IPS-11a (cell line): ENCODE measurements at regions not wholly inside any gene's neighbourhood (a gene's known extent, or its start where the extent isn't known, plus 50 kb on each side); places are given as distances from the start of the nearest gene placed in this dataset.

Experiments used
- H3K4me3 ChIP-seq: one replicate; pipeline ENCODE4 v1.5.1; 2013; ENCODE audit warnings: low read depth, low read length, control low read depth

- no peak overlapping the region for H3K4me3 ChIP-seq
Measured at GRCh38 chr15:31802761-31803160, 227.6 kb upstream of the CHRNA7 start.

DNA sequence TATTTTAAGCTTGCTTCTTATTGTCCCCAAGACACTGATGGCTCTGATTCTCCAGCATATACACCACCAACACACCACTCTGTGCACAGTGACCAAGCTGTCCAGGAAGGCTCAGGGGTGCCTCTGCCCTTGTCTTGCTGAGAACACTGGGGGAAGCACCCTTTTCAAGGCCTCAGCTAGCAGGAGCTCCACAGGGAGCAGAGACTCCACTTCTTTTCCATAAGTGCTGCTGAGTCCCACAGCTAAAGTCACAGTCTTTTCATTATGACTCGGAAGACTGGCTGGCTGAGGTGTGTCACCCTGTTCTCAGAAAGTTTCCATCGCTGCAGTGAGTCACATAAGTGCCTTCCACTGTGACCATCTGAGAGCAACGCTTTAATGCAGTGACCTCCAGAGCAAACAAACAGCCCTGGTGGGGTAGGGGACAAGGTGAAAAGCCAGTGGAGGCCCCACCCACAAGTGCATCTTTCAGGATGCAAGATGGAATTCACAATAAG is 226.9 kb upstream of the CHRNA7 start:
- no peak overlapping the region for H3K4me3 ChIP-seq

DNA sequence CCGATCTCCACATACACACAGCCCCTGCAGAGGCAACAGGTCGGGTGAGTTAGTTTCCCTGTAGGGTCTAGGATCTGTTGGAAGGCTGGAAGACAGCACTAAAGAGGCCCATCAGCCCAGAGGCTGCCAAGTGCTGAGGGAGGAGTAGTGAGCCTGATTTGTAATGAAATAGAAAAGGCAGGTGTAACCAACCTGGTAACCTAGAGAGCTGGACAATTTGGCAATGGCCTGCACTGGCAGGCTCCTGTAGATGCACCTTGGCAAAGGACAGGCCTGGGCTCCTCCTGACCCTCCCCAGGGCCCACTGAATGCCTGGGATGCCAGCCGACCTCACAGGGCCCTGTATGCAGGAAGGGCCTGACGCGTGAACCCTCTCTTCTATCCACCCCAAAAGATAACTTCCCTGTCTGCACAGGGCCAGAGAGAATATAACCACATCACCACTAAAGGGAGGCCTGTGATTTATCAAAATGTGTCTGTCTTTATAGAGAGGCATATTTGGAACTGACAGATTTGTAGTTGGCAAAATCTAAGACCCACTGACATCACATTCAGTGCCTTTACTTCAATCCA is 225.1 kb upstream of the CHRNA7 start:
- H3K4me3 ChIP-seq: no peak overlapping the region

GRCh38 chr15:31806106-31806505 is 224.2 kb upstream of the CHRNA7 start:
- H3K4me3 ChIP-seq: no peak overlapping the region

GRCh38 chr15:31811641-31812040 is 218.7 kb upstream of the CHRNA7 start:
- H3K4me3 ChIP-seq: no peak overlapping the region

- no peak overlapping the region for H3K4me3 ChIP-seq
Measured at GRCh38 chr15:31814082-31814481, 216.2 kb upstream of the CHRNA7 start.

GRCh38 chr15:31815411-31816155 is 214.7 kb upstream of the CHRNA7 start:
- no peak overlapping the region for H3K4me3 ChIP-seq

- no peak overlapping the region for H3K4me3 ChIP-seq
Measured at GRCh38 chr15:31822463-31822862, 207.9 kb upstream of the CHRNA7 start.

DNA sequence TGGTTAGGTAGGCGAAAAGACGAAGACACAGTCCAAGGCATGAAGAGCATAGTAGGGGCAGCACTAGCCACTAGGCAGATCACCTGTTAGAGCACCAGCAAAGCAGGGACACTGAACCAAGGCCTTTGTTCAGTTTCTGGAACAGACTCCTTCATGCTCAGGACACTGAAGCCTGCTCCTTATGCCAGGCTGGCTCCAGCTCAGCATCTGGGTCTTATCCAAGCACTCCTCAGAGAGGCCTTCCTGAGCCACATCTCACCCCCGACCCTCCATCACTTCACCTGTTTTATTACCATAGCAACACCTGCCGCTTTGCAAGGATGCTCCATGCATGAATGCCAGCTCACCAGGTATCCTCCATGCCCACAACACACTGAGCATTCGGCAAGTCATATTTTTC is 206.3 kb upstream of the CHRNA7 start:
- no peak overlapping the region for H3K4me3 ChIP-seq

- no peak overlapping the region for H3K4me3 ChIP-seq
Measured at GRCh38 chr15:31828594-31828993, 201.7 kb upstream of the CHRNA7 start.

GRCh38 chr15:31830591-31830990 is 199.7 kb upstream of the CHRNA7 start:
- no peak overlapping the region for H3K4me3 ChIP-seq

DNA sequence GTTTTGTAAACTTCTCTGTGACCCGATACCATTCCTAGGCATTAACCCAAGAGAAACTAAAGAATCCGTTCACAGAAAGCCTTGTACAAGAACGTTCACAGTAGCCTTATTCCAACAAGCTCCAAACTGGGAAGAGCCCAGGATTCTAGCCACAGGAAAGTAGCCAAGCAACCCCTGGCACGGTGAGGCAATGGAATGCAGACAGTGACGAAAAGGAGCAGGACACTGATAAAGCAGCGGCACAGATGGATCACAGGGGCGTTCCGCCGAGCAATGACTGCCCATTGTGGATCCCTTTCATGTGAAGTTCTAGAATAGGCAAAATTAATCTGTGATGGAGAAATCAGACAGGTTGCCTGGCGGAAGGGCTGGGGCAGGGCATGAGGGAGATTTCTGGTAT is 198.7 kb upstream of the CHRNA7 start:
- no peak overlapping the region for H3K4me3 ChIP-seq

DNA sequence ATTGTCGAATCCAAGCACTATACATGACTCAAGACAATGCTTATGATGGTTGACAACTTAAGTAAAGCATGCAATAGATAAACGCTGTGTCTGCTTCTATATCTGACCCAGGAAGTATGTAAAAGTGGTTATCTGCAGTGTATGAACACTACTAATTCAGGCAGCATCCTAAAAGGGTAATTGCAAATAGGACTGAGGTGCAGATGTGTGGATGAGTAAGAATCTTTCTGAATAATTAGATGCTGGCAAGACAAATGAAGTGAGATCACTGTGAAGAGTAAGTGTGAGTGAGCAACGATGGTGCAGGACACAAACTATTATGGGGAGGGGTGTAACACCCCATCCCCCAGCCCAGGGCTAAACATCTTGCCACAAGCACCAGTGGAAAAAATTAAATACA is 195.7 kb upstream of the CHRNA7 start:
- no peak overlapping the region for H3K4me3 ChIP-seq

- H3K4me3 ChIP-seq: no peak overlapping the region
Measured at GRCh38 chr15:31839388-31839787, 190.9 kb upstream of the CHRNA7 start.

DNA sequence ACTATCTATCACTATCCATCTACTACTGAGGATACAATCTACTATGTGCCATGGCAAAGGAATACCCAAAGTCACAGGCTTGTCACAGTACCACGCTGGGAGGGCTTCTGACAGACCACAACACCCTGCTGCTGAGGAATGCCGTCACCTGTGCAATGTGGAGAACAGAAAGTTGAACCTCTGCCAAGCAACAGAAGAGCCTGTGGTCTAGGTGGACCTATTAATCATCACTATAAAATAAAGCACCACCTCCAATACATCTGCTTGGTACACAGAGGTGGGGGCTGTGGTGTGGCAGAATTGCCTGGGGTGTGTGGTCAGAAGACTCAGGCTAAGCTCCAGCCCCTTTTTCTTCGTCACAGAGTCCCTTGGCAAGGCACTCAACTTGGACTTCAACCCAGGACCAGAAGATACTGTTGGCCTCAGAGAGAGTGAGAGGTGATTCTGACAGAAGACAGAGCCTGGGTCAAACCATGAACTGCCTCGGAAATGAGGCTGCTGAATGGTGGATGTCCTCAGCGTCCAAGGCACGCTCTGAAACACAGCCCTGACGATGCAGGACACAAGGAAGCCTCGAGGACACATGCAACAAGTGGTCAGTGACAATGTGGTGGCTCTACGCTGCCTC is 189.4 kb upstream of the CHRNA7 start:
- no peak overlapping the region for H3K4me3 ChIP-seq

DNA sequence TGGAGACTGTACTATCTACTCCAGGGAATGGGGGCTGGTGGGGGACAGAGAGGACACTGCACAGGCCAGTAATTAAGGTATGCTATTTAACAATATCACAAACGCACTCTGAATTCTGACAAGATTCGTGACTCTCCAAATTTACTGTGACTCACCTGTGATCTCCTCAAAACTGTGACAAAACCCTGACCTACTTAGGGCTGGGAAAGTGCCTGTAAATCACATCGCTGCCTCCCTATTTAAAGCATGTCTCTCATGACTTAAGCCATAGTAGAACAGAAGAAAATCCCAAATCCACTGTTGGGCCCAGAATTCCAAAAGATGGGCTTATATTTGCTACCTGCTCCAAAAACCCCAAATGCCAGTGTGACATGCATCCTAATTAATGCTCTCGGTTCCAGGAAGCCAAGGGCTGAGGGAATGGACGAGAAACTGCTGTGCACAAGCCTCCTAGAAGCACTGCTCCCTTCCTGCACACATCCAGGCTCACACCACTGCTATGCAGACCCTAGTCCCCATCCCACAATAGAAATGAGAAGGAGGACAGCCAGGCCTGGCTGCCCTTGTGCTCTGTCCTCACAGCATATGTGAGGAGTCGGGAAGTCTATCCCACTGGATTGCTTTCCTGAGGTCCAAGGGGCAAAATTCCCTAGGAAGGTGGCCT is 187.7 kb upstream of the CHRNA7 start:
- no peak overlapping the region for H3K4me3 ChIP-seq

GRCh38 chr15:31843426-31844055 is 186.8 kb upstream of the CHRNA7 start:
- H3K4me3 ChIP-seq: no peak overlapping the region

DNA sequence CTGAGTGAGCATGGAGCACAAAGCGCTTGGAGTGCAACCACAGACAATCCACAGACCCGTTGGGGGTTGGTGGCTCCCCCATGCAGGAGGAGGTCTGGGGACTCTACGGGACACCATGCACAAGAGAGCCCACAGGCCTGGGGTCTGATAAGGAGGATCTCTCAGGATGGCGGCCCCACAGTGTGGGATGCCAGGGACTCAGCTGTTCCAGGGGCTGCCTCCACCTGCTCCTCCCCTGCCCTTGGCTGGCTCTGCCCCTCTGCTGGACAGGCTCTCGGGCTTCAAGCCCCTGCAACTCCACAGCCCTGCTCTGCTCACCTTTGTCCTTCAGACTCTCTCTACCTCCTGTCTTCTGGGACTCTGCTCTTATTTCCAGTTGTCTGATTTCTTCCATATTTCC is 184.5 kb upstream of the CHRNA7 start:
- no peak overlapping the region for H3K4me3 ChIP-seq

- H3K4me3 ChIP-seq: no peak overlapping the region
Measured at GRCh38 chr15:31847961-31848360, 182.4 kb upstream of the CHRNA7 start.

DNA sequence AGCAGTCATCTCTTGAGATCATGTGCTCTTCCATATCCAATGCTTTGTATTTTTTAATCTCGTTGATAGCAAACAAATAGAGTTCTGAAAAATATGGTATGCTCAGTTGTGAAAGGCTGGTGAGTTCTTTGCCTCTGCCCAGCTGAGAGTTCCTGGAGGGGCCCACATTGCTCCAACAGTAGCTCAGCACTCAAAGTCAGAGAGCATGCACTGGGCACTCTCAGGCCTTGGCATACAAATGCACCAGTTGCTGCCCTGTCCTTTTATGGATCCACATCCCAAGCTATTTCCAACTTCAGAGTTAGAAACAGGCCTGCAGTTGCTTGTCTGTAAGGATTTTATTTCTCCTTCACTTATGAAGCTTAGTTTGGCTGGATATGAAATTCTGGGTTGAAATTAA is 181.7 kb upstream of the CHRNA7 start:
- no peak overlapping the region for H3K4me3 ChIP-seq
